H1 (cell line): ENCODE measurements at regions not wholly inside any gene's neighbourhood (a gene's known extent, or its start where the extent isn't known, plus 50 kb on each side); places are given as distances from the start of the nearest gene placed in this dataset.

Experiments used
- CTCF ChIA-PET: fragments of 300-600 bp; sonication (Branson Sonifier 250); formaldehyde crosslinking; loops from one replicate; lab custom pipeline; 2021; ENCODE audit not compliant: partially characterized antibody; lab: Charles Lee
- POLR2A ChIA-PET: fragments of 300-600 bp; sonication (Branson Sonifier 250); formaldehyde crosslinking; loops from one replicate; lab custom pipeline; 2021; ENCODE audit warnings: inconsistent platforms; ENCODE audit not compliant: partially characterized antibody; lab: Charles Lee
- DNase-seq, 2 experiments: peaks; one replicate each; pipeline versions ENCODE4 v3.0.0 to v3.0.0-alpha.2; 2010 to 2022; ENCODE audit warnings: low spot score in 2 of 2, low read depth in 1 of 2, mixed read lengths in 1 of 2
- FAIRE-seq: peaks from 2 replicates; lab custom pipeline; 2011; peaks lifted over from hg19 to GRCh38; lab: Jason Lieb, UNC
- H2AFZ ChIP-seq: 2 replicates; pipeline ENCODE4 v1.8.1; 2012; ENCODE audit warnings: low read length, inconsistent platforms
- H2AK5ac ChIP-seq: 2 replicates; pipeline ENCODE4 v1.6.1; 2013; ENCODE audit warnings: low read depth, low read length
- H2BK120ac ChIP-seq: replicated peaks from 2 replicates; pipeline ENCODE3; 2013; ENCODE audit warnings: low read depth, low read length, inconsistent platforms
- H2BK12ac ChIP-seq: 2 replicates; pipeline ENCODE4 v1.6.1; 2013; ENCODE audit warnings: low read depth, low read length
- H2BK15ac ChIP-seq: 2 replicates; pipeline ENCODE4 v1.6.1; 2013; ENCODE audit warnings: low read length
- H2BK20ac ChIP-seq: 2 replicates; pipeline ENCODE4 v1.6.1; 2013; ENCODE audit warnings: low read length
- H2BK5ac ChIP-seq: 2 replicates; pipeline ENCODE4 v1.6.1; 2013; ENCODE audit warnings: low read depth, low read length
- H3K14ac ChIP-seq: 2 replicates; pipeline ENCODE4 v1.6.1; 2013; ENCODE audit warnings: inconsistent platforms; ENCODE audit not compliant: insufficient read length
- H3K18ac ChIP-seq: 2 replicates; pipeline ENCODE4 v1.6.1; 2013; ENCODE audit warnings: low read length; ENCODE audit errors: extremely low read depth
- H3K23ac ChIP-seq: 2 replicates; pipeline ENCODE4 v1.6.1; 2013; ENCODE audit warnings: inconsistent platforms; ENCODE audit not compliant: insufficient read length
- H3K23me2 ChIP-seq: 2 replicates; pipeline ENCODE4 v1.6.1; 2013; ENCODE audit warnings: low read depth, low read length
- H3K27ac ChIP-seq: 2 replicates; pipeline ENCODE4 v1.6.1; 2011; ENCODE audit warnings: low read depth, low read length, inconsistent platforms
- H3K27me3 ChIP-seq, 4 experiments: replicated peaks in 1 of 4; 1 replicate in 1 of 4; 2 replicates in 3 of 4; pipeline versions ENCODE4 v1.6.1 to v1.8.1; 2011 to 2013; ENCODE audit warnings: low read length in 3 of 4, mild to moderate bottlenecking in 3 of 4, inconsistent platforms in 2 of 4, mixed read lengths in 2 of 4, moderate library complexity in 1 of 4; ENCODE audit not compliant: control insufficient read depth in 3 of 4, insufficient read depth in 3 of 4; ENCODE audit errors: extremely low read depth in 1 of 4
- H3K36me3 ChIP-seq, 4 experiments: 2 replicates each; pipeline versions ENCODE4 v1.6.1 to v1.8.1; 2011 to 2013; ENCODE audit warnings: mild to moderate bottlenecking in 4 of 4, low read length in 3 of 4, moderate library complexity in 2 of 4, control low read depth in 1 of 4, inconsistent platforms in 1 of 4; ENCODE audit not compliant: insufficient read depth in 4 of 4, control insufficient read depth in 2 of 4
- H3K4ac ChIP-seq: replicated peaks from 2 replicates; pipeline ENCODE3; 2013; ENCODE audit warnings: low read length, low read depth, mixed read lengths, inconsistent platforms; ENCODE audit not compliant: insufficient read length
- H3K4me1 ChIP-seq, 4 experiments: replicated peaks in 1 of 4; 1 replicate in 1 of 4; 2 replicates in 3 of 4; pipeline versions ENCODE4 v1.6.1 to v1.8.1; 2011 to 2013; ENCODE audit warnings: low read length in 3 of 4, inconsistent platforms in 2 of 4, mixed read lengths in 1 of 4; ENCODE audit not compliant: insufficient read depth in 4 of 4, control insufficient read depth in 3 of 4
- H3K4me2 ChIP-seq, 2 experiments: 2 replicates each; pipeline versions ENCODE4 v1.6.1 to v1.8.1; 2011 to 2013; ENCODE audit warnings: low read depth in 2 of 2, low read length in 2 of 2, control low read depth in 1 of 2, inconsistent platforms in 1 of 2, mild to moderate bottlenecking in 1 of 2; ENCODE audit not compliant: insufficient read depth in 1 of 2
- H3K4me3 ChIP-seq, 4 experiments: fragments of 200-600, 300-600 bp in 1 of 4; sonication (generic), shearing (Covaris generic), sonication (Bioruptor Twin) in 1 of 4; 2 replicates each; pipeline versions ENCODE4 v1.5.1 to v1.8.1; 2011 to 2016; ENCODE audit warnings: low read length in 4 of 4, low read depth in 3 of 4, control low read depth in 2 of 4, inconsistent platforms in 2 of 4, mild to moderate bottlenecking in 2 of 4, mixed read lengths in 1 of 4, moderate library complexity in 1 of 4; ENCODE audit not compliant: insufficient read depth in 2 of 4; ENCODE audit errors: extremely low read depth in 1 of 4
- H3K56ac ChIP-seq: replicated peaks from 2 replicates; pipeline ENCODE3; 2013; ENCODE audit warnings: low read depth, mild to moderate bottlenecking, mixed read lengths, low read length, inconsistent platforms; ENCODE audit not compliant: insufficient read length
- H3K79me1 ChIP-seq: 2 replicates; pipeline ENCODE4 v1.6.1; 2013; ENCODE audit warnings: low read depth, low read length, control low read depth
- H3K79me2 ChIP-seq, 2 experiments: 2 replicates each; pipeline versions ENCODE4 v1.6.1 to v1.8.1; 2012 to 2013; ENCODE audit warnings: low read length in 2 of 2, mild to moderate bottlenecking in 2 of 2, inconsistent platforms in 1 of 2; ENCODE audit not compliant: insufficient read depth in 2 of 2, control insufficient read depth in 1 of 2
- H3K9ac ChIP-seq, 4 experiments: replicated peaks in 1 of 4; 1 replicate in 1 of 4; 2 replicates in 3 of 4; pipeline versions ENCODE4 v1.6.1 to v1.8.1; 2011 to 2013; ENCODE audit warnings: low read depth in 3 of 4, low read length in 3 of 4, control low read depth in 2 of 4, mild to moderate bottlenecking in 2 of 4, moderate library complexity in 2 of 4, inconsistent platforms in 1 of 4; ENCODE audit errors: extremely low read depth in 1 of 4
- H3K9me3 ChIP-seq, 2 experiments: 2 replicates each; pipeline versions ENCODE4 v1.6.1 to v1.8.1; 2012 to 2013; ENCODE audit warnings: mild to moderate bottlenecking in 2 of 2, moderate library complexity in 2 of 2, control low read depth in 1 of 2, inconsistent platforms in 1 of 2, low read depth in 1 of 2, low read length in 1 of 2, mixed read lengths in 1 of 2; ENCODE audit not compliant: insufficient read depth in 2 of 2
- H4K20me1 ChIP-seq, 2 experiments: replicated peaks in 1 of 2; 2 replicates each; pipeline versions ENCODE3 to v1.8.1; 2011 to 2013; ENCODE audit warnings: inconsistent platforms in 2 of 2, low read length in 2 of 2, mild to moderate bottlenecking in 1 of 2; ENCODE audit not compliant: insufficient read depth in 2 of 2, control insufficient read depth in 1 of 2
- H4K5ac ChIP-seq: 2 replicates; pipeline ENCODE4 v1.6.1; 2013; ENCODE audit warnings: low read length, low read depth, mixed read lengths, inconsistent platforms; ENCODE audit not compliant: insufficient read length
- H4K8ac ChIP-seq: 2 replicates; pipeline ENCODE4 v1.8.0; 2013; ENCODE audit warnings: mild to moderate bottlenecking, moderate library complexity, low read length, inconsistent platforms; ENCODE audit not compliant: insufficient read depth; ENCODE audit errors: extremely low read depth
- H4K91ac ChIP-seq: replicated peaks from 2 replicates; pipeline ENCODE3; 2013; ENCODE audit warnings: low read length, mixed read lengths, inconsistent platforms; ENCODE audit not compliant: insufficient read length
- NANOG ChIP-seq: IDR thresholded peaks from 2 replicates; pipeline ENCODE4 v1.6.1; 2011; ENCODE audit warnings: low read length, low read depth, mild to moderate bottlenecking, inconsistent platforms; ENCODE audit not compliant: insufficient read depth, poor library complexity, severe bottlenecking
- RFX5 ChIP-seq: IDR thresholded peaks from 2 replicates; pipeline ENCODE4 v1.6.1; 2011; ENCODE audit warnings: low read depth, low read length, improper control_type of control experiment, borderline replicate concordance
- TEAD4 ChIP-seq: IDR thresholded peaks from 2 replicates; pipeline ENCODE4 v1.6.1; 2012; ENCODE audit warnings: low read depth, low read length, inconsistent platforms, mixed read lengths
- WGBS, 2 experiments: shearing (Covaris generic) in 1 of 2; methylation state at CpG; one replicate each; pipeline versions ENCODE4 v1.1.6 to v1.1.7; 2013 to 2015; ENCODE audit warnings: low lambda C conversion rate in 2 of 2, mixed read lengths in 2 of 2, inconsistent platforms in 1 of 2, low coverage in 1 of 2, missing lambda C conversion rate in 1 of 2; ENCODE audit not compliant: insufficient replicate concordance in 2 of 2, insufficient coverage in 1 of 2, insufficient read length in 1 of 2; ENCODE audit errors: extremely low coverage in 1 of 2, missing lambda C conversion rate in 1 of 2; 5-methylcytosine and 5-hydroxymethylcytosine counted together
- TF ChIP-seq, protein P1 (sequence below): IDR thresholded peaks from 2 replicates; pipeline ENCODE4 v1.6.1; 2012; ENCODE audit warnings: low read length, inconsistent platforms

DNA sequence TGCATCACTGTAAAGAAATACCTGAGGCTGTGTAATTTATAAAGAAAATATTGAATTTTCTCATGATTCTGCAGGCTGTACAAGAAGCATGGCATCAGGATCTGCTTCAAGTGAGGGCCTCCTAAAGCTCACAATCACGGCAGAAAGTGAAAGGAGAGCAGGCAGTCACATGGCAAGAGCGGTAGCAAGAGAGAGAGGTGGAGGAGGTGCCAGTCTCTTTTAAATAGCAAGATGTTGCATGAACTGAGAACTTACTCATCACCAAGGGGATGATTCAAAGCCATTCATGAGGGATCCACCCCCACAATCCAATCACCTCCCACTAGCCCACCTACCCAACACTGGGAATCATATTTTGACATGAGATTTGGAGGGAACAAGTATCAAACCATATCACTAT is 184.5 kb upstream of the PAPPA start:
- peaks cover 9 to 15% of the 10 kb centered on the region in 2 experiments for H3K9me3 ChIP-seq
- H3K79me2 ChIP-seq: no peaks in the 10 kb centered on the region
- H4K5ac ChIP-seq: no peak overlapping the region
- no peak overlapping the region for H4K91ac ChIP-seq
- H3K23me2 ChIP-seq: no peaks in the 10 kb centered on the region; the same call in 1 of the 2 replicates
- no peak overlapping the region for H2BK20ac ChIP-seq
- 74% methylated on average over 2 of the region's 2 CpGs; no CpG with 5 or more reads in 1 of the 2 experiments for WGBS, 2 experiments
- no peak overlapping the region for H2AFZ ChIP-seq
- no peak overlapping the region for H3K9ac ChIP-seq
- no peaks in the 10 kb centered on the region for H4K20me1 ChIP-seq
- no peaks in the 10 kb centered on the region for H3K4me1 ChIP-seq
- no peak overlapping the region for H3K4ac ChIP-seq
- no peaks in the 10 kb centered on the region for H3K79me1 ChIP-seq
- no peaks in the 10 kb centered on the region for H3K27me3 ChIP-seq
- FAIRE-seq (no peak), DNase-seq (no peak)
- no peak overlapping the region for H2BK120ac ChIP-seq
- ChIA-PET POLR2A (no interaction called here), CTCF (interaction anchor here (0.9 to 1.6 kb wide), 2 partner anchors 31 to 275 kb away, joined by 3 read pairs; no protein-coding TSS in a partner anchor)
- no peak overlapping the region for H2BK15ac ChIP-seq
- no peaks in the 10 kb centered on the region for H3K36me3 ChIP-seq
- H3K56ac ChIP-seq: no peak overlapping the region
- no peak overlapping the region for H2AK5ac ChIP-seq
- no peak overlapping the region for H3K4me3 ChIP-seq
- no peak overlapping the region for H3K14ac ChIP-seq
- H2BK12ac ChIP-seq: no peak overlapping the region
- no peak overlapping the region for H2BK5ac ChIP-seq
- no peak overlapping the region for H3K18ac ChIP-seq
- H3K4me2 ChIP-seq: no peak overlapping the region
- TF ChIP-seq TEAD4 (no peak), NANOG (no peak), RFX5 (no peak)
- TF ChIP-seq, protein P1, sequence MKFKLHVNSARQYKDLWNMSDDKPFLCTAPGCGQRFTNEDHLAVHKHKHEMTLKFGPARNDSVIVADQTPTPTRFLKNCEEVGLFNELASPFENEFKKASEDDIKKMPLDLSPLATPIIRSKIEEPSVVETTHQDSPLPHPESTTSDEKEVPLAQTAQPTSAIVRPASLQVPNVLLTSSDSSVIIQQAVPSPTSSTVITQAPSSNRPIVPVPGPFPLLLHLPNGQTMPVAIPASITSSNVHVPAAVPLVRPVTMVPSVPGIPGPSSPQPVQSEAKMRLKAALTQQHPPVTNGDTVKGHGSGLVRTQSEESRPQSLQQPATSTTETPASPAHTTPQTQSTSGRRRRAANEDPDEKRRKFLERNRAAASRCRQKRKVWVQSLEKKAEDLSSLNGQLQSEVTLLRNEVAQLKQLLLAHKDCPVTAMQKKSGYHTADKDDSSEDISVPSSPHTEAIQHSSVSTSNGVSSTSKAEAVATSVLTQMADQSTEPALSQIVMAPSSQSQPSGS: no peak
- H4K8ac ChIP-seq: no peak overlapping the region
- no peak overlapping the region for H3K27ac ChIP-seq
- H3K23ac ChIP-seq: no peak overlapping the region
